CD4-positive, CD25-positive, alpha-beta regulatory T cell (primary cell): ENCODE measurements at regions not wholly inside any gene's neighbourhood (a gene's known extent, or its start where the extent isn't known, plus 50 kb on each side); places are given as distances from the start of the nearest gene placed in this dataset.

Experiments
- ATAC-seq, 2 donors: fragments of 150-1000 bp; cut with Tn5 transposase; one replicate each; pipeline ENCODE4 v1.10.0; 2021; ENCODE audit warnings: low read depth in 2 of 2, moderate number of reproducible peaks in 2 of 2, moderate library complexity in 1 of 2
- DNase-seq, 3 donors: peaks; one replicate each; pipeline versions ENCODE4 v3.0.0 to v3.0.0-alpha.2; 2012 to 2022; ENCODE audit warnings: mixed read lengths in 1 of 3
- H3K27ac ChIP-seq: one replicate; pipeline ENCODE4 v1.7.0; 2013; ENCODE audit warnings: mild to moderate bottlenecking, low read length; ENCODE audit not compliant: insufficient read depth, poor library complexity, severe bottlenecking
- H3K27me3 ChIP-seq: one replicate; pipeline ENCODE4 v1.7.0; 2013; ENCODE audit warnings: low read length; ENCODE audit not compliant: control insufficient read depth, insufficient read depth
- H3K36me3 ChIP-seq: one replicate; pipeline ENCODE4 v1.7.0; 2013; ENCODE audit warnings: mild to moderate bottlenecking, low read length, moderate library complexity; ENCODE audit not compliant: control insufficient read depth, insufficient read depth
- H3K4me1 ChIP-seq: 2 replicates; pipeline ENCODE4 v1.7.0; 2013; ENCODE audit warnings: mild to moderate bottlenecking, low read length; ENCODE audit not compliant: insufficient read depth, control insufficient read depth, poor library complexity, severe bottlenecking
- H3K4me3 ChIP-seq: one replicate; pipeline ENCODE4 v1.7.0; 2013; ENCODE audit warnings: low read depth, mild to moderate bottlenecking, low read length, moderate library complexity
- H3K9me3 ChIP-seq, 2 experiments: 1 replicate in 1 of 2; 2 replicates in 1 of 2; pipeline ENCODE4 v1.7.0; 2013; ENCODE audit warnings: low read length in 2 of 2, mild to moderate bottlenecking in 1 of 2, moderate library complexity in 1 of 2; ENCODE audit not compliant: control insufficient read depth in 2 of 2
- H3K27ac Mint-ChIP-seq, 3 donors: one replicate each; pipeline ENCODE4 v1.8.0; 2020 to 2022; ENCODE audit warnings: mild to moderate bottlenecking in 3 of 3, mixed read lengths in 3 of 3, moderate library complexity in 2 of 3
- H3K27me3 Mint-ChIP-seq: one replicate; pipeline ENCODE4 v1.8.0; 2022; ENCODE audit warnings: mild to moderate bottlenecking, mixed read lengths
- H3K36me3 Mint-ChIP-seq: one replicate; pipeline ENCODE4 v1.8.0; 2020; ENCODE audit warnings: mixed read lengths
- H3K4me1 Mint-ChIP-seq, 4 donors: one replicate each; pipeline ENCODE4 v1.8.0; 2020 to 2022; ENCODE audit warnings: mixed read lengths in 4 of 4, mild to moderate bottlenecking in 1 of 4
- H3K4me3 Mint-ChIP-seq, 4 donors: one replicate each; pipeline ENCODE4 v1.8.0; 2020 to 2022; ENCODE audit warnings: mild to moderate bottlenecking in 4 of 4, mixed read lengths in 4 of 4, moderate library complexity in 3 of 4
- H3K9me3 Mint-ChIP-seq, 7 donors: one replicate each; pipeline ENCODE4 v1.8.0; 2020 to 2022; ENCODE audit warnings: mixed read lengths in 7 of 7, mild to moderate bottlenecking in 3 of 7, moderate library complexity in 2 of 7

- no peaks in the 10 kb centered on the region for H3K27me3 ChIP-seq
- Mint-ChIP-seq H3K27me3 (no peaks in the 10 kb centered on the region), H3K27ac (no peak overlapping the region), H3K36me3 (no peaks in the 10 kb centered on the region), H3K4me1 (no peaks in the 10 kb centered on the region), H3K4me3 (no peak overlapping the region), H3K9me3 (peaks cover 2 to 11% (median 7%) of the 10 kb centered on the region in 7 donors)
- no peaks in the 10 kb centered on the region for H3K4me1 ChIP-seq
- H3K4me3 ChIP-seq: no peak overlapping the region
- no peak overlapping the region for H3K27ac ChIP-seq
- peaks cover 0 to 2% of the 10 kb centered on the region in 2 experiments for H3K9me3 ChIP-seq
- H3K36me3 ChIP-seq: no peaks in the 10 kb centered on the region
- ATAC-seq (no peak), DNase-seq (no peak)
Measured at GRCh38 chr1:103931891-103932290, 182.2 kb downstream of the AMY1C start.

- Mint-ChIP-seq H3K4me1 (no peaks in the 10 kb centered on the region), H3K27me3 (no peaks in the 10 kb centered on the region), H3K36me3 (no peaks in the 10 kb centered on the region), H3K4me3 (no peak overlapping the region), H3K27ac (no peak overlapping the region), H3K9me3 (peaks cover 0 to 12% (median 5%) of the 10 kb centered on the region in 7 donors)
- no peaks in the 10 kb centered on the region for H3K9me3 ChIP-seq
- no peak overlapping the region for H3K27ac ChIP-seq
- no peaks in the 10 kb centered on the region for H3K36me3 ChIP-seq
- no peaks in the 10 kb centered on the region for H3K27me3 ChIP-seq
- H3K4me1 ChIP-seq: no peaks in the 10 kb centered on the region
- DNase-seq (no peak), ATAC-seq (no peak)
- no peak overlapping the region for H3K4me3 ChIP-seq
Measured at GRCh38 chr1:103937763-103938357, 188.2 kb downstream of the AMY1C start.

GRCh38 chr1:103941086-103941485 is 191.4 kb downstream of the AMY1C start:
- Mint-ChIP-seq H3K9me3 (peaks cover 0 to 9% (median 4%) of the 10 kb centered on the region in 7 donors), H3K4me3 (no peak overlapping the region), H3K27ac (no peak overlapping the region), H3K27me3 (no peaks in the 10 kb centered on the region), H3K4me1 (no peaks in the 10 kb centered on the region), H3K36me3 (no peaks in the 10 kb centered on the region)
- no peak for DNase-seq
- no peaks in the 10 kb centered on the region for H3K36me3 ChIP-seq
- no peaks in the 10 kb centered on the region for H3K9me3 ChIP-seq
- H3K27me3 ChIP-seq: no peaks in the 10 kb centered on the region
- no peak overlapping the region for H3K27ac ChIP-seq
- H3K4me1 ChIP-seq: no peaks in the 10 kb centered on the region
- no peak overlapping the region for H3K4me3 ChIP-seq
- ATAC-seq: no peak

GRCh38 chr1:103942029-103942428 is 192.3 kb downstream of the AMY1C start:
- no peaks in the 10 kb centered on the region for H3K9me3 ChIP-seq
- H3K4me1 ChIP-seq: no peaks in the 10 kb centered on the region
- DNase-seq: no peak
- no peak overlapping the region for H3K27ac ChIP-seq
- H3K27me3 ChIP-seq: no peaks in the 10 kb centered on the region
- H3K27ac Mint-ChIP-seq: no peak overlapping the region
- no peak overlapping the region for H3K4me3 Mint-ChIP-seq
- no peaks in the 10 kb centered on the region for H3K4me1 Mint-ChIP-seq
- no peak for ATAC-seq
- peaks cover 0 to 9% (median 3%) of the 10 kb centered on the region in 7 donors for H3K9me3 Mint-ChIP-seq
- H3K4me3 ChIP-seq: no peak overlapping the region
- H3K36me3 Mint-ChIP-seq: no peaks in the 10 kb centered on the region
- no peaks in the 10 kb centered on the region for H3K36me3 ChIP-seq
- H3K27me3 Mint-ChIP-seq: no peaks in the 10 kb centered on the region

- DNase-seq: no peak
- H3K4me3 Mint-ChIP-seq: no peak overlapping the region
- H3K27me3 Mint-ChIP-seq: no peaks in the 10 kb centered on the region
- Histone ChIP-seq H3K27me3 (no peaks in the 10 kb centered on the region), H3K4me3 (no peak overlapping the region), H3K27ac (no peak overlapping the region), H3K9me3 (no peaks in the 10 kb centered on the region), H3K4me1 (no peaks in the 10 kb centered on the region), H3K36me3 (no peaks in the 10 kb centered on the region)
- H3K4me1 Mint-ChIP-seq: no peaks in the 10 kb centered on the region
- peaks cover 0 to 3% (median 0%) of the 10 kb centered on the region in 7 donors for H3K9me3 Mint-ChIP-seq
- ATAC-seq: no peak
- no peaks in the 10 kb centered on the region for H3K36me3 Mint-ChIP-seq
- no peak overlapping the region for H3K27ac Mint-ChIP-seq
Measured at GRCh38 chr1:103945774-103946173, 196.1 kb downstream of the AMY1C start.

GRCh38 chr1:103948526-103948925 is 198.8 kb downstream of the AMY1C start:
- no peaks in the 10 kb centered on the region for H3K27me3 ChIP-seq
- H3K9me3 ChIP-seq: no peaks in the 10 kb centered on the region
- no peaks in the 10 kb centered on the region for H3K4me1 ChIP-seq
- no peak overlapping the region for H3K4me3 Mint-ChIP-seq
- ATAC-seq (no peak), DNase-seq (no peak)
- no peak overlapping the region for H3K27ac ChIP-seq
- H3K9me3 Mint-ChIP-seq: peaks cover 0 to 5% (median 0%) of the 10 kb centered on the region in 7 donors
- H3K36me3 Mint-ChIP-seq: no peaks in the 10 kb centered on the region
- H3K27ac Mint-ChIP-seq: no peak overlapping the region
- H3K4me3 ChIP-seq: no peak overlapping the region
- no peaks in the 10 kb centered on the region for H3K4me1 Mint-ChIP-seq
- no peaks in the 10 kb centered on the region for H3K27me3 Mint-ChIP-seq
- no peaks in the 10 kb centered on the region for H3K36me3 ChIP-seq

GRCh38 chr1:103949779-103950178 is 200.1 kb downstream of the AMY1C start:
- Histone ChIP-seq H3K27me3 (no peaks in the 10 kb centered on the region), H3K4me1 (no peaks in the 10 kb centered on the region), H3K27ac (no peak overlapping the region), H3K36me3 (no peaks in the 10 kb centered on the region), H3K4me3 (no peak overlapping the region), H3K9me3 (no peaks in the 10 kb centered on the region)
- Mint-ChIP-seq H3K4me3 (no peak overlapping the region), H3K9me3 (peaks cover 0 to 6% (median 2%) of the 10 kb centered on the region in 7 donors), H3K4me1 (no peaks in the 10 kb centered on the region), H3K27me3 (no peaks in the 10 kb centered on the region), H3K36me3 (no peaks in the 10 kb centered on the region), H3K27ac (no peak overlapping the region)
- DNase-seq: no peak
- ATAC-seq: no peak

- Histone ChIP-seq H3K9me3 (no peaks in the 10 kb centered on the region), H3K27ac (no peak overlapping the region), H3K4me1 (no peaks in the 10 kb centered on the region), H3K4me3 (no peak overlapping the region), H3K36me3 (no peaks in the 10 kb centered on the region), H3K27me3 (no peaks in the 10 kb centered on the region)
- no peaks in the 10 kb centered on the region for H3K27me3 Mint-ChIP-seq
- ATAC-seq: no peak
- H3K27ac Mint-ChIP-seq: no peak overlapping the region
- no peaks in the 10 kb centered on the region for H3K36me3 Mint-ChIP-seq
- DNase-seq: no peak
- no peak overlapping the region for H3K4me3 Mint-ChIP-seq
- H3K4me1 Mint-ChIP-seq: no peaks in the 10 kb centered on the region
- H3K9me3 Mint-ChIP-seq: peaks cover 0 to 6% (median 3%) of the 10 kb centered on the region in 7 donors
Measured at GRCh38 chr1:103953386-103953785, 203.7 kb downstream of the AMY1C start.
